ENCODE measurements at regions not wholly inside any gene's neighbourhood (a gene's known extent, or its start where the extent isn't known, plus 50 kb on each side); places are given as distances from the start of the nearest gene placed in this dataset.

DNA sequence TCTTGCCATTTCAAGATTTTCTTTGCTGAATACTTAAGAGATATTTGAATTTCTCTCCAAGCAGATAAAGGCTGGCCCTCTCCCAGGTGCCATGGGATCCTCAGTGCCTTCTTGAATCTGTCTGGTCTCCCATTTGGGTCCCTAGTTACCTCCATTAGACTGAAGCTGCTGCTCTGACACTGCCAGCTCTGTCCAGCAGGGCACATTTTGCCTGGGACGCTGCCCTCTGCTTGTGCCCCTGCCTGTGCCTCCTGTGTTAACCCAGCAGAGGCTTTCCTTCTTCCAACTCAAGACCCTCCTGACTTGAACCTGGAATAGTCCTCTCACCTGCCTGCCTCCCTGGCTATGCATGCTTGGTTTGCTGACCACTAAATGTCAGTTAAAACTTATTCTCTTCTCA, 406.3 kb downstream of the BUD13 start:
- no peak for TF ChIP-seq CTCF (IDR thresholded peaks at IDR 0.05 in 4 of 5, conservative IDR thresholded peaks at IDR 0.05 in 1 of 5)
- no peak for TF ChIP-seq POLR2A (IDR thresholded peaks at IDR 0.05)

All from gastrocnemius medialis (tissue), 4 donors.